ENCODE measurements at regions not wholly inside any gene's neighbourhood (a gene's known extent, or its start where the extent isn't known, plus 50 kb on each side); places are given as distances from the start of the nearest gene placed in this dataset.

- Histone ChIP-seq H3K4me3 (ENCODE audit: low read length) (no peak overlapping the region), H3K36me3 (replicated peaks; ENCODE audit: insufficient read depth, low read length) (no peaks in the 10 kb centered on the region), H3K79me2 (ENCODE audit: low read length) (no peaks in the 10 kb centered on the region), H4K20me1 (ENCODE audit: insufficient read depth, low read length) (no peaks in the 10 kb centered on the region), H3F3A (ENCODE audit: insufficient read depth, low read length) (no peaks in the 10 kb centered on the region), H3K9ac (ENCODE audit: low read length) (no peak overlapping the region), H3K4me2 (ENCODE audit: low read depth, low read length) (no peak overlapping the region), H3K9me3 (replicated peaks; ENCODE audit: insufficient read depth, low read length) (no peaks in the 10 kb centered on the region), H3K9me2 (replicated peaks; ENCODE audit: insufficient read depth, low read length) (no peaks in the 10 kb centered on the region), H3K4me1 (ENCODE audit: low read length) (no peaks in the 10 kb centered on the region), H3K27me3 (replicated peaks; ENCODE audit: insufficient read depth, low read length) (no peaks in the 10 kb centered on the region), H3K27ac (ENCODE audit: low read length) (no peak overlapping the region), H2AFZ (ENCODE audit: low read length) (no peak overlapping the region)
- TF ChIP-seq EZH2 (optimal IDR thresholded peaks at IDR 0.05; ENCODE audit: low read depth, low read length): no peak
- no peak for TF ChIP-seq CTCF (IDR thresholded peaks at IDR 0.05; ENCODE audit: low read length)
- no peak for TF ChIP-seq EZH2phosphoT487 (IDR thresholded peaks at IDR 0.05; ENCODE audit: low read length)
- DNase-seq: no peak
Measured at GRCh38 chr2:125175415-125175814, 1150.3 kb downstream of the CNTNAP5 start.

GRCh38 chr2:125185691-125186270, 1160.7 kb downstream of the CNTNAP5 start:
- H2AFZ ChIP-seq (ENCODE audit: low read length): no peak overlapping the region
- TF ChIP-seq EZH2phosphoT487 (IDR thresholded peaks at IDR 0.05; ENCODE audit: low read length) (no peak), CTCF (IDR thresholded peaks at IDR 0.05; ENCODE audit: low read length) (no peak), EZH2 (optimal IDR thresholded peaks at IDR 0.05; ENCODE audit: low read depth, low read length) (no peak)
- H3F3A ChIP-seq (ENCODE audit: insufficient read depth, low read length): no peaks in the 10 kb centered on the region

GRCh38 chr2:125207431-125207830, 1182.3 kb downstream of the CNTNAP5 start:
- no peak overlapping the region for H3K4me2 ChIP-seq (ENCODE audit: low read depth, low read length)
- no peaks in the 10 kb centered on the region for H3K4me1 ChIP-seq (ENCODE audit: low read length)
- H2AFZ ChIP-seq (ENCODE audit: low read length): no peak overlapping the region
- TF ChIP-seq EZH2phosphoT487 (IDR thresholded peaks at IDR 0.05; ENCODE audit: low read length) (no peak), EZH2 (optimal IDR thresholded peaks at IDR 0.05; ENCODE audit: low read depth, low read length) (no peak), CTCF (IDR thresholded peaks at IDR 0.05; ENCODE audit: low read length) (no peak)
- no peaks in the 10 kb centered on the region for H3K36me3 ChIP-seq (replicated peaks; ENCODE audit: insufficient read depth, low read length)
- H4K20me1 ChIP-seq (ENCODE audit: insufficient read depth, low read length): no peaks in the 10 kb centered on the region
- H3K79me2 ChIP-seq (ENCODE audit: low read length): no peaks in the 10 kb centered on the region
- no peak overlapping the region for H3K4me3 ChIP-seq (ENCODE audit: low read length)
- no peak overlapping the region for H3K27ac ChIP-seq (ENCODE audit: low read length)
- no peaks in the 10 kb centered on the region for H3K27me3 ChIP-seq (replicated peaks; ENCODE audit: insufficient read depth, low read length)
- DNase-seq: no peak
- H3K9me2 ChIP-seq (replicated peaks; ENCODE audit: insufficient read depth, low read length): no peaks in the 10 kb centered on the region
- H3F3A ChIP-seq (ENCODE audit: insufficient read depth, low read length): no peaks in the 10 kb centered on the region
- no peak overlapping the region for H3K9ac ChIP-seq (ENCODE audit: low read length)
- H3K9me3 ChIP-seq (replicated peaks; ENCODE audit: insufficient read depth, low read length): no peaks in the 10 kb centered on the region

More at GRCh38 chr2:125185691-125186270, 1160.7 kb downstream of the CNTNAP5 start:
- H3K27ac ChIP-seq (ENCODE audit: low read length): no peak overlapping the region
- no peaks in the 10 kb centered on the region for H3K36me3 ChIP-seq (replicated peaks; ENCODE audit: insufficient read depth, low read length)
- no peaks in the 10 kb centered on the region for H3K79me2 ChIP-seq (ENCODE audit: low read length)
- no peak overlapping the region for H3K4me2 ChIP-seq (ENCODE audit: low read depth, low read length)
- no peak overlapping the region for H3K4me3 ChIP-seq (ENCODE audit: low read length)
- no peaks in the 10 kb centered on the region for H3K4me1 ChIP-seq (ENCODE audit: low read length)
- no peak for DNase-seq
- no peaks in the 10 kb centered on the region for H3K27me3 ChIP-seq (replicated peaks; ENCODE audit: insufficient read depth, low read length)
- no peaks in the 10 kb centered on the region for H3K9me3 ChIP-seq (replicated peaks; ENCODE audit: insufficient read depth, low read length)
- no peaks in the 10 kb centered on the region for H4K20me1 ChIP-seq (ENCODE audit: insufficient read depth, low read length)
- no peak overlapping the region for H3K9ac ChIP-seq (ENCODE audit: low read length)
- H3K9me2 ChIP-seq (replicated peaks; ENCODE audit: insufficient read depth, low read length): no peaks in the 10 kb centered on the region
